Loucy (cell line): ENCODE measurements at regions not wholly inside any gene's neighbourhood (a gene's known extent, or its start where the extent isn't known, plus 50 kb on each side); places are given as distances from the start of the nearest gene placed in this dataset.

Experiments
- CTCF ChIP-seq: fragments of 200-600 bp; sonication (generic); conservative IDR thresholded peaks from 2 replicates; pipeline ENCODE4 v1.5.1; 2014; ENCODE audit warnings: mild to moderate bottlenecking, antibody characterized with exemption, low read length
- EZH2phosphoT487 ChIP-seq: fragments of 200-600 bp; IDR thresholded peaks from 2 replicates; pipeline ENCODE4 v1.6.1; 2018; ENCODE audit warnings: antibody characterized with exemption, mild to moderate bottlenecking, moderate library complexity, borderline replicate concordance

- TF ChIP-seq CTCF (no peak), EZH2phosphoT487 (no peak)
Observed at GRCh38 chr2:129737660-129738527, 241.6 kb upstream of the RAB6C start.
